Type B pancreatic cell (in vitro differentiated cells): ENCODE measurements at regions not wholly inside any gene's neighbourhood (a gene's known extent, or its start where the extent isn't known, plus 50 kb on each side); places are given as distances from the start of the nearest gene placed in this dataset.

Source experiments
- DNase-seq: peaks from one replicate; pipeline ENCODE4 v3.0.0; 2021; ENCODE audit warnings: mixed read lengths; ENCODE audit not compliant: unreplicated experiment; ENCODE audit errors: extremely low spot score
- H3K27ac Mint-ChIP-seq: 2 replicates; pipeline ENCODE4 v1.8.0; 2021; ENCODE audit warnings: mild to moderate bottlenecking, mixed read lengths
- H3K27me3 Mint-ChIP-seq: 2 replicates; pipeline ENCODE4 v1.8.0; 2021; ENCODE audit warnings: mixed read lengths
- H3K36me3 Mint-ChIP-seq: 2 replicates; pipeline ENCODE4 v1.8.0; 2021; ENCODE audit warnings: mixed read lengths
- H3K4me1 Mint-ChIP-seq: one replicate; pipeline ENCODE4 v1.8.0; 2021; ENCODE audit warnings: mixed read lengths; ENCODE audit not compliant: unreplicated experiment
- H3K4me3 Mint-ChIP-seq: 2 replicates; pipeline ENCODE4 v1.8.0; 2021; ENCODE audit warnings: mild to moderate bottlenecking, mixed read lengths
- H3K9me3 Mint-ChIP-seq: 2 replicates; pipeline ENCODE4 v1.8.0; 2021; ENCODE audit warnings: mixed read lengths
- CTCF ChIP-seq: fragments of 200-600 bp; sonication (generic); conservative IDR thresholded peaks from 2 replicates; pipeline ENCODE4 v1.5.0; 2021; ENCODE audit warnings: antibody characterized with exemption, mild to moderate bottlenecking

- no peaks in the 10 kb centered on the region for H3K4me1 Mint-ChIP-seq
- H3K4me3 Mint-ChIP-seq, result no peak overlapping the region
- no peaks in the 10 kb centered on the region for H3K36me3 Mint-ChIP-seq
- DNase-seq, result no peak
- no peak overlapping the region for H3K27ac Mint-ChIP-seq
- TF ChIP-seq CTCF, result no peak
- no peaks in the 10 kb centered on the region for H3K27me3 Mint-ChIP-seq
- H3K9me3 Mint-ChIP-seq, result no peaks in the 10 kb centered on the region
Measured at GRCh38 chr18:77566604-77567003, 317.0 kb downstream of the GALR1 start.

GRCh38 chr18:77567205-77567604, 317.6 kb downstream of the GALR1 start:
- Mint-ChIP-seq H3K27ac (no peak overlapping the region), H3K27me3 (no peaks in the 10 kb centered on the region), H3K9me3 (no peaks in the 10 kb centered on the region), H3K36me3 (no peaks in the 10 kb centered on the region), H3K4me1 (no peaks in the 10 kb centered on the region), H3K4me3 (no peak overlapping the region)
- DNase-seq, result no peak
- no peak for TF ChIP-seq CTCF

- no peak overlapping the region for H3K27ac Mint-ChIP-seq
- H3K4me3 Mint-ChIP-seq, result no peak overlapping the region
- H3K27me3 Mint-ChIP-seq, result no peaks in the 10 kb centered on the region
- DNase-seq, result no peak
- H3K4me1 Mint-ChIP-seq, result no peaks in the 10 kb centered on the region
- no peaks in the 10 kb centered on the region for H3K36me3 Mint-ChIP-seq
- H3K9me3 Mint-ChIP-seq, result no peaks in the 10 kb centered on the region
- no peak for TF ChIP-seq CTCF
Measured at GRCh38 chr18:77571743-77572142, 322.1 kb downstream of the GALR1 start.

- no peak for DNase-seq
- Mint-ChIP-seq H3K36me3 (no peaks in the 10 kb centered on the region), H3K4me3 (no peak overlapping the region), H3K27ac (no peak overlapping the region), H3K9me3 (no peaks in the 10 kb centered on the region), H3K4me1 (no peaks in the 10 kb centered on the region), H3K27me3 (no peaks in the 10 kb centered on the region)
- no peak for TF ChIP-seq CTCF
Measured at GRCh38 chr18:77572537-77572936, 322.9 kb downstream of the GALR1 start.

GRCh38 chr18:77573571-77573970, 323.9 kb downstream of the GALR1 start:
- no peak for DNase-seq
- no peak for TF ChIP-seq CTCF
- no peaks in the 10 kb centered on the region for H3K36me3 Mint-ChIP-seq
- H3K27ac Mint-ChIP-seq, result no peak overlapping the region
- H3K4me3 Mint-ChIP-seq, result no peak overlapping the region
- no peaks in the 10 kb centered on the region for H3K4me1 Mint-ChIP-seq
- H3K27me3 Mint-ChIP-seq, result no peaks in the 10 kb centered on the region
- no peaks in the 10 kb centered on the region for H3K9me3 Mint-ChIP-seq

GRCh38 chr18:77590943-77591515, 341.4 kb downstream of the GALR1 start:
- Mint-ChIP-seq H3K9me3 (no peaks in the 10 kb centered on the region), H3K4me1 (no peaks in the 10 kb centered on the region), H3K27ac (no peak overlapping the region), H3K27me3 (no peaks in the 10 kb centered on the region), H3K4me3 (no peak overlapping the region), H3K36me3 (no peaks in the 10 kb centered on the region)
- no peak for TF ChIP-seq CTCF
- DNase-seq, result no peak
